GM12892 (cell line): ENCODE measurements at regions not wholly inside any gene's neighbourhood (a gene's known extent, or its start where the extent isn't known, plus 50 kb on each side); places are given as distances from the start of the nearest gene placed in this dataset.

ENCODE experiments used
- POLR2A ChIP-seq: IDR thresholded peaks from 2 replicates; pipeline ENCODE4 v1.6.1; 2011; ENCODE audit warnings: low read depth, low read length, control low read depth
- TAF1 ChIP-seq: IDR thresholded peaks from 2 replicates; pipeline ENCODE4 v1.6.1; 2011; ENCODE audit warnings: low read depth, mild to moderate bottlenecking, control low read depth, low read length, borderline replicate concordance

DNA sequence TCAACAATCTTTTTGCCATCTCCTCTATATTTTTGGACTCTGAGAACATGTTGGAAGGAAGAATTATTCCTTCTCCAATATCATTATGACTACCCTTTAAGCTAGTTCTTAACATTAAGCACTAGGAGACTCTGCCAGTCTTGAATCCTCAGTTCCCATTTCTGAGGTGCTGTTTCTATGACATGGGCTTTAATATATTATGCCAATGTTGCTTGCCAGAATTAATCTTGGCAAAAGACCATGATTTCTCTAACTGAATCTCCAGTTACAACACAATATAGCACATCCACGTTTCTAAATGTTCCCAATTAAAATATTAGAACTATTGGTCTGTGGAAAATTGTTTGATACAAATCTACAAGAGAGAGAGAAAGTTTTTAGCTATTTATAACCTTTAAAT is 250.0 kb downstream of the HGF start:
- TF ChIP-seq TAF1 (no peak), POLR2A (no peak)
